NCI-H345 (cell line): ENCODE measurements at regions not wholly inside any gene's neighbourhood (a gene's known extent, or its start where the extent isn't known, plus 50 kb on each side); places are given as distances from the start of the nearest gene placed in this dataset.

ENCODE experiments used
- DNase-seq: peaks from one replicate; lab custom pipeline; 2025; lab: John Stamatoyannopoulos, UW

- DNase-seq: no peak
These were observed 154.6 kb downstream of the HIPK3 start for GRCh38 chr11:33411751-33412150.

- no peak for DNase-seq
These were observed 153.0 kb downstream of the HIPK3 start for GRCh38 chr11:33410086-33410765.
